PFSK-1 (cell line): ENCODE measurements at regions not wholly inside any gene's neighbourhood (a gene's known extent, or its start where the extent isn't known, plus 50 kb on each side); places are given as distances from the start of the nearest gene placed in this dataset.

Experiments used
- FOXP2 ChIP-seq: optimal IDR thresholded peaks from 2 replicates; pipeline ENCODE3; 2011; ENCODE audit warnings: borderline replicate concordance, control low read depth, inconsistent platforms; ENCODE audit not compliant: insufficient read depth; ENCODE audit errors: extremely low read length, extremely low read depth
- POLR2AphosphoS5 ChIP-seq: IDR thresholded peaks from 2 replicates; pipeline ENCODE4 v1.6.1; 2012; ENCODE audit warnings: low read depth, mild to moderate bottlenecking, control low read depth, low read length, moderate library complexity
- SIN3A ChIP-seq: IDR thresholded peaks from 2 replicates; pipeline ENCODE4 v1.6.1; 2012; ENCODE audit warnings: mild to moderate bottlenecking, low read length, moderate library complexity, borderline replicate concordance; ENCODE audit not compliant: insufficient read depth
- TAF1 ChIP-seq: IDR thresholded peaks from 2 replicates; pipeline ENCODE4 v1.6.1; 2012; ENCODE audit warnings: low read length, control low read depth, borderline replicate concordance; ENCODE audit not compliant: insufficient read depth
- TF ChIP-seq, protein P1 (sequence below), 2 experiments: IDR thresholded peaks; 2 replicates each; pipeline versions ENCODE4 v1.6.1 to v1.8.0; 2011 to 2012; ENCODE audit warnings: low read depth in 2 of 2, low read length in 2 of 2, control low read depth in 1 of 2, inconsistent platforms in 1 of 2, mild to moderate bottlenecking in 1 of 2, moderate library complexity in 1 of 2; ENCODE audit not compliant: insufficient read depth in 1 of 2

DNA sequence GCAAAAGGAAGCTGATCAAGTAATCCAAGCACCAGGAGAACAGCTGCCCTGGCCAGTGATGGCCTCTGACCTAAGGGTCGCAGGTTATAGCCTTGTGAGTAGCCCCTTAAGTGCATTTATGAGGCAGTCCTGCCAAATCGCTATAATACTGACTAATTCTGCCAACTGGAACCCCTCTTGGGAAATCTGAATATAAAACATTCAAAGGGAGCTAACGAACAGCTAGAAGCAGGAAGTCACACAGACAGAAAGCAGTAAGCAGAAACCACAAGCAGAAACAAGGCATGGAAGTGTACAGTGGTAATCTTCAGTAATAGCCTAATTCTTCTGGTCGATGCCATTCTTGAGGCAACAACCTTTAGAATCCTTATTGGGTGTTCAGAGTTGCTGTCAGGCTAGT, 521.3 kb downstream of the METTL4 start:
- TF ChIP-seq SIN3A (no peak), POLR2AphosphoS5 (no peak), FOXP2 (no peak), TAF1 (no peak)
- TF ChIP-seq, protein P1, sequence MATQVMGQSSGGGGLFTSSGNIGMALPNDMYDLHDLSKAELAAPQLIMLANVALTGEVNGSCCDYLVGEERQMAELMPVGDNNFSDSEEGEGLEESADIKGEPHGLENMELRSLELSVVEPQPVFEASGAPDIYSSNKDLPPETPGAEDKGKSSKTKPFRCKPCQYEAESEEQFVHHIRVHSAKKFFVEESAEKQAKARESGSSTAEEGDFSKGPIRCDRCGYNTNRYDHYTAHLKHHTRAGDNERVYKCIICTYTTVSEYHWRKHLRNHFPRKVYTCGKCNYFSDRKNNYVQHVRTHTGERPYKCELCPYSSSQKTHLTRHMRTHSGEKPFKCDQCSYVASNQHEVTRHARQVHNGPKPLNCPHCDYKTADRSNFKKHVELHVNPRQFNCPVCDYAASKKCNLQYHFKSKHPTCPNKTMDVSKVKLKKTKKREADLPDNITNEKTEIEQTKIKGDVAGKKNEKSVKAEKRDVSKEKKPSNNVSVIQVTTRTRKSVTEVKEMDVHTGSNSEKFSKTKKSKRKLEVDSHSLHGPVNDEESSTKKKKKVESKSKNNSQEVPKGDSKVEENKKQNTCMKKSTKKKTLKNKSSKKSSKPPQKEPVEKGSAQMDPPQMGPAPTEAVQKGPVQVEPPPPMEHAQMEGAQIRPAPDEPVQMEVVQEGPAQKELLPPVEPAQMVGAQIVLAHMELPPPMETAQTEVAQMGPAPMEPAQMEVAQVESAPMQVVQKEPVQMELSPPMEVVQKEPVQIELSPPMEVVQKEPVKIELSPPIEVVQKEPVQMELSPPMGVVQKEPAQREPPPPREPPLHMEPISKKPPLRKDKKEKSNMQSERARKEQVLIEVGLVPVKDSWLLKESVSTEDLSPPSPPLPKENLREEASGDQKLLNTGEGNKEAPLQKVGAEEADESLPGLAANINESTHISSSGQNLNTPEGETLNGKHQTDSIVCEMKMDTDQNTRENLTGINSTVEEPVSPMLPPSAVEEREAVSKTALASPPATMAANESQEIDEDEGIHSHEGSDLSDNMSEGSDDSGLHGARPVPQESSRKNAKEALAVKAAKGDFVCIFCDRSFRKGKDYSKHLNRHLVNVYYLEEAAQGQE (IDR thresholded peaks at IDR 0.05; ENCODE audit: insufficient read depth in 1 of 2, low read depth in 2 of 2, low read length in 2 of 2) = no peak

DNA sequence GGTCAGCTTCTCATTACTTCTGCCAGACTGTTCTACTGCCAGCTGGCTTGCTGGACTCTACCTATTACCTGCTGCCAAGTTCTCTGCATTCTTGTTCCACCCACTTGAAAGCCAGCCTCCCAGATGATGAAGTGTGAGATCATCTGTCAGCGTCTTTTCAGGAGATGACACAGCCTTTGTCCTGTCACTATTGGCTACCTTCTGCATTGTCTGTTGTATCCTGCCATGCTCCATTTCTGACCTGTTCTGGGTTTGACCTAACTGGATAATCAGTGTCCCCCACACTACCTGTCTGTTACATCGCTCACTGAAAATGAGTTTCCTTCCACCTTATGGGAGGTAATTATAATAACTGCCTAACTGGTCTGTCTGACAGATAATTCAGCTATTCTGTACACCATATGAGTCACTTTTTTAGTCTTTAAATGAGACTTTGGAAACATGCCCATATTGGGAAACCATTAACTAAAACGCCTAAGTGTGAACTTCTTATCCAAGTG, 520.6 kb downstream of the METTL4 start:
- TF ChIP-seq, protein P1 (IDR thresholded peaks at IDR 0.05; ENCODE audit: insufficient read depth in 1 of 2, low read depth in 2 of 2, low read length in 2 of 2) = no peak
- TF ChIP-seq TAF1 (no peak), SIN3A (no peak), FOXP2 (no peak), POLR2AphosphoS5 (no peak)

DNA sequence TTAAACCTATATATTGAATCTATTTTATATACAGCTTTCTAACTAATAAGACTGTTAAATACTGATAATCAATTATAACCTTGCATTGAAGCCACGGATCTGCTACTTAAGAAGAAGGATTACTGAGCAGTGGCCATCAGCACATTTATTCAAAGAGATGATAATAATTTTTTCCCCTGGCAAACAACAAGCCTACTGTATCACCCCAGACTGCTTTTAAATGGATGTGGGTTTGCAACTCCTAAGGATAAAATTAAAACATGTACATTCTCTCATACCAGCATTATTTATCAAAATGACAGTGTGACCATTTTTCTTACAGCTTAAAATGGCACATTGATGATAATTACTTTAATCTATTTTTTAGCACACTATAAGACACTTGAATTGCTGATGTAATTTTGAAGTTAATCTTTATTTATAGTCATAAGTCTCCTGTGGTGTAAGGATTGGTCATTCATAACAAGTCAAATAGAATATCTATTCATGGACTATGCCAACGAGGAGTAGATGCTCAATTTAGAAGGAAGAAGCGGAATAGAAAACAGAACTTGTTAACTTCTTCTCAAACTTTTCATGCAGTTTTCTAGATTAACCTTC, 517.7 kb downstream of the METTL4 start:
- TF ChIP-seq FOXP2 = no peak
- TF ChIP-seq POLR2AphosphoS5 = no peak
- TF ChIP-seq, protein P1 (IDR thresholded peaks at IDR 0.05; ENCODE audit: insufficient read depth in 1 of 2, low read depth in 2 of 2, low read length in 2 of 2) = no peak
- TF ChIP-seq TAF1 = no peak
- no peak for TF ChIP-seq SIN3A

DNA sequence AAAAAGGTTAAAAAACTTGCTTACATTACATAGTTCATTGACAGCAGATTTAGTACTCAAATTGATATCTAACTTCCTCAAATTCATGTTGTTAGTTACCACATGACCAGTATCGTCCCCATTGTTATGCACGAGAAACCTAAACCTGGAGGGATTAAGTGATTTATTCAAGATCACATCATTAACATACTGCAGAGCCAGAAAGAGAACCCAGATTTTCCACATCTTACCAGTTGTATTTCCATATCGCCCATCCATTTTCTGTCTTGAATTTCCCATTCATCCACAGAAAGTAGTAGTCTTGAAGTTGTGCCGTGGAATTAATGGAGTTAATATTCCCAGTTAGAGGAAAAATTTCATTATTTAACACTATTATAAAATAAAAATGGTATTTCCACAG, 512.0 kb downstream of the METTL4 start:
- TF ChIP-seq SIN3A = no peak
- TF ChIP-seq POLR2AphosphoS5 = no peak
- TF ChIP-seq FOXP2 = no peak
- no peak for TF ChIP-seq TAF1
- TF ChIP-seq, protein P1 (IDR thresholded peaks at IDR 0.05; ENCODE audit: insufficient read depth in 1 of 2, low read depth in 2 of 2, low read length in 2 of 2) = no peak

DNA sequence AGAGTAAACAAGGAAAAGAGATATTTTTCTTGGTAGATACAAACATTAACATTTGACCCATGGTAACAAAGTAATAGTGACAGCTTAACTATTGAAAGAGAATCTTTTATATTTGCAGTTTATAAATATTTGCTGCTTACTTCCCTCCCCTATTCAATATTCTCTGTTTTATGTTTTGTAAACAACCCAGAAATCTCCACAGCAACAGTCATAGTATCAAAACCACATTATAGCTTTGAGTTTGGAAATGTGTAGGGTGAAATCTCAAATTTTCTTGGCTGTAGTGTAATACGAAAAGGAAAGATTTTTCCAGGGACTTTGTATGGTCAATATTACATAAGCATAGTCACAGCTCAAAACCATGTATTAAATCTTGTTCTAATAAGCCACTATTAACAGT, 511.2 kb downstream of the METTL4 start:
- TF ChIP-seq SIN3A = no peak
- no peak for TF ChIP-seq FOXP2
- TF ChIP-seq, protein P1 (IDR thresholded peaks at IDR 0.05; ENCODE audit: insufficient read depth in 1 of 2, low read depth in 2 of 2, low read length in 2 of 2) = no peak
- no peak for TF ChIP-seq POLR2AphosphoS5
- no peak for TF ChIP-seq TAF1
